NCI-H2227 (cell line): ENCODE measurements at regions not wholly inside any gene's neighbourhood (a gene's known extent, or its start where the extent isn't known, plus 50 kb on each side); places are given as distances from the start of the nearest gene placed in this dataset.

Experiments
- DNase-seq: peaks from one replicate; lab custom pipeline; 2025; ENCODE audit not compliant: unreplicated experiment; lab: John Stamatoyannopoulos, UW

- DNase-seq, result peak; percentile 19
These were observed 51.9 kb upstream of the USP47 start for GRCh38 chr11:11789735-11790369.

- no peak for DNase-seq
These were observed 53.6 kb upstream of the USP47 start for GRCh38 chr11:11788063-11788710.

GRCh38 chr11:11787305-11788062 lies 54.3 kb upstream of the USP47 start:
- DNase-seq, result peak; percentile 81

DNA sequence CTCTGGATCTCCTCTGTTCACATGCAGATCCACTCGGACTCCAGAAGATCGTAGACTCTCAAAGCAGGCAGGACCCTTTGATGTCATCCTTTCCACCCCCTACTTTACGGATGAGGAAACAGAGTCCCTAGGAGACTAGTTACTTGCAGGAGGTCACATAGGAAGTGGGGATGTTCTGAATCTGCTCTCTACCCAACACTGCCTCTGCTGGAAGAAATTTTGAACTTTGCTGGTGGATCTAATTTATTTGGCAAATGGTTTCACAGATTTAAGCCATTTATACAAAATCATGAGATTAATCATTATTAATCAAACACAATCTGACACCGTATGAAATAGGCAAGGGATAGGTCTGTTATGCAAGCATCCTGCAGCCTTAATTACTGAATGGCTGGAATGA lies 55.0 kb upstream of the USP47 start:
- DNase-seq, result peak; percentile 23

GRCh38 chr11:11786234-11786633 lies 55.5 kb upstream of the USP47 start:
- DNase-seq, result no peak

GRCh38 chr11:11782532-11783110 lies 59.2 kb upstream of the USP47 start:
- DNase-seq, result no peak

- DNase-seq, result no peak
These were observed 60.9 kb upstream of the USP47 start for GRCh38 chr11:11780858-11781257.

DNA sequence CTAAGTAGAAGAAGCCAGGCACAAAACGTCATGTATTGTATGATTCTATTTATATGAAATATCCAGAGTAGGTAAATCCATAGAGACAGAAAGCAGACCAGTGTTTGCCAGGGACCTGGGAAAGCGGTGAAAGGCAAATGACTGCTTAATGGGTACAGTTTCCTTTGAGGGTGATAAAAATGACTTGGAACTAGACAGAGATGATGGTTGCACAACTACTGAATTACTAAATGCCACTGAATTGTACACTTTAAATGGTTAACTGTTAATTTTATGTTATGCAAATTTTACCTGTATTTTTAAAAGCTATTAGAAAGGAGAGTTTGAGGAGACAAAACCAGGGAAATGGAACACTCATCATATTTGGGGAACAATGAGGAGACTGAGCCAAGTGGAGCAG lies 61.8 kb upstream of the USP47 start:
- DNase-seq, result no peak

GRCh38 chr11:11777897-11778296 lies 63.9 kb upstream of the USP47 start:
- no peak for DNase-seq

GRCh38 chr11:11776714-11777113 lies 65.1 kb upstream of the USP47 start:
- no peak for DNase-seq

GRCh38 chr11:11774928-11775327 lies 66.8 kb upstream of the USP47 start:
- no peak for DNase-seq

DNA sequence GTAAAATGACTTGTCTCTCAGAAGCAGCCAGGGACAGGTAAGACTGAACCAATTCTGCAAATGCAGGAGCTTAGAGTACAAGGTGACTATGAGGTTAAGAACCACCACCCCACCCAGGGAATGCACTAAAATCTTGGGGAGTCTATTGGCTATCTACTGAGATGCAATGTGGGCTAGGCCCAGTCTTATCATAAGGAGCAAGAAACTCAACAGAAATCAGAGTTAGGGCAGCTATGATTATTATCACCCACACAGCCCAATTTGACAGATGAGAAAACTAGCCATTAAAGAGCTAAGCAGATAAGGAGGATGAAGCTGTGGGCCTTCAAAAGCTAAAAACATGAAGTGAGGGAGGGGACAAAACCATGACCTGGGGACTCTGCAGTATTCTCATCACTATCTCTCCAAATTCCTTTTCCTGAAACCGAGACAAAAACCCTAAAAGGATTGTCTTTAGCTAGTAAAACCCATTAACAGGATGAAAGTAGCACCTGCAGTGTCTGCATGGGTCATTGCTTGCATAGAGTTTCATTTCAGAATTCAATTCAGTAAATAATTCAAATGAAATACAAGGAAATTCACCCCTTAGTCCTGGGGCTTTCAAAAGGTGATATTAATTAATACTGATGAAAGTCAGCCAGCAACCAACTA lies 68.8 kb upstream of the USP47 start:
- no peak for DNase-seq

DNA sequence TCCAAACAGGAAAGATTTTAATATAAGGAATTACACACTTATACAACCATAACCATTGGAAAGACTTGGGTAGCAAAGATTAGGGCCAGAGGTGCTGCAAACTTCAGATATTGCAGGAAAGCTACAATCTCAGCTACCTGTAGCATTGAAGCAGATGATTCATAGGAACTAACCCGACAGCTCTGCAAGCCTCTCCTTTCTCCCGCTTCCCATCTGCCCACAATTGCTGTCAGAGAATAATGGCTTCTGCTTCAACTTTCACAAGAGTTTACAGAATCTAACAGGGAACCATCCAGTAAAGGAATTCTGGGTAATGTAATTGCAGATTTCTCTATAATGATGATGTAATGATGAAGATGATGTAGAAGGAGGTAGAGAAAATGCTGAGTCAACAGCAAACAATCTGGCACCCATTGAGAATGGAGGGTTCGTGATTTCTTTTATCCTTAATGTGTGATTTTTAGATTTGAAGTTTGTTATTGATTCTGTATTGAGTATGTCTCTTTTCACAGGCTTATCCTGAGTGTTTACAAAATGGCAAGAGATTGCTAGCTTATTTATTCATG lies 70.8 kb upstream of the USP47 start:
- no peak for DNase-seq

- no peak for DNase-seq
These were observed 71.5 kb upstream of the USP47 start for GRCh38 chr11:11770296-11770695.

- no peak for DNase-seq
These were observed 72.0 kb upstream of the USP47 start for GRCh38 chr11:11769782-11770181.

DNA sequence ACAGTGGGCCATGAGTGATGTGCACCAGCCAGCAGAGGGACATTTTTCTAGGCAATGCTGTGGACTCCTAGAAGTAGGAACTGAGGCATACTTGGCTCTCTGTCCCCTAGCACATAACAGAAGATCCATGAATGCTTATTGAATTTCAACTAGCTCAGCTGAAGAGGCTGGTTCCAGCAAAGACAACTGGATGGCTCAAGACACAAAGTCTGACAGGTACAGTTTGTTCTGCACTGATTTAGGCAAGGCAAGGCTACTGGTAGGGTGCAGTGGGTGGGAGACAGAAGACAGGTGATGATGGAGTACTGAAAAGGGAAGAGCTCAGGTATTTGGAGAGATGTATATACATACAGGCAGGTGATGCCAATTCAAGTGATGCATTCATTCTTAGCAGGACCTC lies 72.4 kb upstream of the USP47 start:
- no peak for DNase-seq

DNA sequence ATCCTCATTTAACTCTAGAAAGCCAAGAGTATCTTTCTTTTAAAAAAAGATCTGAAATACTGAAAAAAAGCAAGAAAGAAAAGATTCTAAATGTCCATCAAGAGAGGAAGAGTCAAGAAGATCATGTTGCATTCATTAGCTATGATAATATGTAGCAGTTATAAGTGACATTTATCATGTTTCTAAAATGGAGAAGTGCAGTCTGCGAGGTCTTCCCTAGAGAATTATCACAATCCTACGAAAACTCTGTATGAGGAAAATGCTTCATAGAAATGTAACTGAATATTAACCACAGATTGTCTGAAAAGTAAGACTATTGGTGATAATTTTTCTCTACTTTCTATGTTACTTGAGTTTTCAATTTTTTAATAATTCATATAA lies 77.4 kb upstream of the USP47 start:
- DNase-seq, result no peak

- no peak for DNase-seq
These were observed 77.9 kb upstream of the USP47 start for GRCh38 chr11:11763796-11764422.

DNA sequence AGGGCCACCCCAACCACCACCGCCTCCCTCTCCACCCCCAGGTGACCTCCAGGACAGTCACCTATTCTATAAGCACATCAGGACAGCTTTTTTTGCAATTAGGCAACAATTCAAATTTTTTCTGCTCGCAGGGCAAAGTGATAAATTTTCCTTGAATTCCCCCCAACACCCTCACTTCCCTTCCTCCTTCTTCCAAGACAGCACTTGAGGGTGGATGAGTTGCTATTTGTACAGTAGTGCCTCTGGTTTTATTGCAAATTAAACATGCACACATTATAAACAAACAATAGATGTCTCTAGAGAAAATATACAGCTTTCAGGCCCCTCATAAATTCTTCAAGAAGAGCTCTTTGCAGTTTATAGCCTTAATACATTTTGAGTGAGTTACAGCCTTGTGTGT lies 80.9 kb upstream of the USP47 start:
- DNase-seq, result no peak

- DNase-seq, result no peak
These were observed 83.1 kb upstream of the USP47 start for GRCh38 chr11:11758603-11759196.
